ENCODE measurements at regions not wholly inside any gene's neighbourhood (a gene's known extent, or its start where the extent isn't known, plus 50 kb on each side); places are given as distances from the start of the nearest gene placed in this dataset.

DNA sequence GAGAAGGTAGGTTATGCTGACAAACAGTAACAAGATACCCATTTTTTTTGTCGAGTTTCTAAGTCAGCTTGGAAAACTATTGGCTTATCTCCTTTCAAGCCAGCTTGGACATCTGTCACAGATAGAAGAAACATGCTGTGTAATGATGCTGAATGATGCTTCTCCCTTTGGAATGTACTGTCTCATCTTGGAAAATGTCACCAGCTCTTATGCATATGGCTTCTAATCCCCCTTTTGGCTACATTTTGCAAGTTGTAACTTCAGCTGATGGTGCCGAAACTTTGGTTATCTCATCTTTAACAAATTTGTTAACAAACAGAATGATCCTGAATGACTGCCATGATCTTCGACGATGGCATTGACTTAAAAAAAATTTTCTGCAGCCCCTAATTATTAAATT lies 68.8 kb upstream of the ST6GALNAC3 start:
- H3K27me3 ChIP-seq (ENCODE audit: insufficient read depth, low read length): no peaks in the 10 kb centered on the region
- CTCF ChIA-PET: no interaction called here
- no peak overlapping the region for H3K9ac ChIP-seq (ENCODE audit: low read length)
- H3K27ac ChIP-seq (ENCODE audit: low read depth, low read length): no peak overlapping the region
- no peak for TF ChIP-seq SIN3A (IDR thresholded peaks at IDR 0.05; ENCODE audit: low read depth)
- TF ChIP-seq POLR2AphosphoS5 (IDR thresholded peaks at IDR 0.05; ENCODE audit: low read depth, low read length): no peak
- no peak for TF ChIP-seq YY1 (IDR thresholded peaks at IDR 0.05; ENCODE audit: extremely low read depth, insufficient replicate concordance, low read depth, low read length)
- no peak for TF ChIP-seq MAX (IDR thresholded peaks at IDR 0.05)
- TF ChIP-seq SRF (IDR thresholded peaks at IDR 0.05; ENCODE audit: low read depth): no peak
- TF ChIP-seq ZFX (IDR thresholded peaks at IDR 0.05): no peak
- TF ChIP-seq POLR2A (IDR thresholded peaks at IDR 0.05; ENCODE audit: borderline replicate concordance, extremely low read depth, insufficient read depth, insufficient read length): no peak
- TF ChIP-seq, protein P1, sequence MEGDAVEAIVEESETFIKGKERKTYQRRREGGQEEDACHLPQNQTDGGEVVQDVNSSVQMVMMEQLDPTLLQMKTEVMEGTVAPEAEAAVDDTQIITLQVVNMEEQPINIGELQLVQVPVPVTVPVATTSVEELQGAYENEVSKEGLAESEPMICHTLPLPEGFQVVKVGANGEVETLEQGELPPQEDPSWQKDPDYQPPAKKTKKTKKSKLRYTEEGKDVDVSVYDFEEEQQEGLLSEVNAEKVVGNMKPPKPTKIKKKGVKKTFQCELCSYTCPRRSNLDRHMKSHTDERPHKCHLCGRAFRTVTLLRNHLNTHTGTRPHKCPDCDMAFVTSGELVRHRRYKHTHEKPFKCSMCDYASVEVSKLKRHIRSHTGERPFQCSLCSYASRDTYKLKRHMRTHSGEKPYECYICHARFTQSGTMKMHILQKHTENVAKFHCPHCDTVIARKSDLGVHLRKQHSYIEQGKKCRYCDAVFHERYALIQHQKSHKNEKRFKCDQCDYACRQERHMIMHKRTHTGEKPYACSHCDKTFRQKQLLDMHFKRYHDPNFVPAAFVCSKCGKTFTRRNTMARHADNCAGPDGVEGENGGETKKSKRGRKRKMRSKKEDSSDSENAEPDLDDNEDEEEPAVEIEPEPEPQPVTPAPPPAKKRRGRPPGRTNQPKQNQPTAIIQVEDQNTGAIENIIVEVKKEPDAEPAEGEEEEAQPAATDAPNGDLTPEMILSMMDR (IDR thresholded peaks at IDR 0.05 in 2 of 3, conservative IDR thresholded peaks at IDR 0.05 in 1 of 3; ENCODE audit: borderline replicate concordance in 1 of 3, insufficient read depth in 1 of 3, low read depth in 2 of 3, low read length in 2 of 3): no peak
- H3K4me3 ChIP-seq (replicated peaks in 1 of 2; ENCODE audit: low read depth in 1 of 2, low read length in 2 of 2): no peak overlapping the region
- DNase-seq (ENCODE audit: low read depth, low spot score): no peak
- no peaks in the 10 kb centered on the region for H3K36me3 ChIP-seq (ENCODE audit: control insufficient read depth in 1 of 2, insufficient read depth in 2 of 2, low read length in 2 of 2)
- ATAC-seq: no peak
- no peaks in the 10 kb centered on the region for H3K4me1 ChIP-seq (ENCODE audit: control insufficient read depth in 1 of 2, insufficient read depth in 2 of 2, low read length in 2 of 2)
- no peak overlapping the region for H2AFZ ChIP-seq (ENCODE audit: low read depth, low read length, poor library complexity, severe bottlenecking)
- RAD21 ChIA-PET (ENCODE audit: low non-redundant PET in 1 of 2, low total read pairs in 2 of 2, uncharacterized antibody in 2 of 2, unreplicated experiment in 2 of 2): no interaction called here
- no peaks in the 10 kb centered on the region for H3K9me3 ChIP-seq (ENCODE audit: control insufficient read depth in 1 of 2, insufficient read depth in 1 of 2, low read depth in 1 of 2, low read length in 2 of 2)
- H4K20me1 ChIP-seq (ENCODE audit: insufficient read depth): no peaks in the 10 kb centered on the region
- H3K79me2 ChIP-seq (ENCODE audit: insufficient read depth, low read length): no peaks in the 10 kb centered on the region
- H3K9me2 ChIP-seq (ENCODE audit: insufficient read depth): no peaks in the 10 kb centered on the region
- POLR2A ChIA-PET: no interaction called here
- no TSS peak for BruUV-seq (replicated peaks)
- H3K4me2 ChIP-seq (ENCODE audit: low read length): no peak overlapping the region
- intact Hi-C loops (cut with micrococcal nuclease): no loop called here

GRCh38 chr1:76006234-76006633 lies 68.3 kb upstream of the ST6GALNAC3 start:
- no peaks in the 10 kb centered on the region for H3K4me1 ChIP-seq (ENCODE audit: control insufficient read depth in 1 of 2, insufficient read depth in 2 of 2, low read length in 2 of 2)
- RAD21 ChIA-PET (ENCODE audit: low non-redundant PET in 1 of 2, low total read pairs in 2 of 2, uncharacterized antibody in 2 of 2, unreplicated experiment in 2 of 2): no interaction called here

More at GRCh38 chr1:76006234-76006633, 68.3 kb upstream of the ST6GALNAC3 start:
- intact Hi-C loops (cut with micrococcal nuclease): no loop called here
- POLR2A ChIA-PET: no interaction called here
- no peaks in the 10 kb centered on the region for H4K20me1 ChIP-seq (ENCODE audit: insufficient read depth)
- no peaks in the 10 kb centered on the region for H3K27me3 ChIP-seq (ENCODE audit: insufficient read depth, low read length)
- TF ChIP-seq SRF (IDR thresholded peaks at IDR 0.05; ENCODE audit: low read depth): no peak
- TF ChIP-seq EGR1 (IDR thresholded peaks at IDR 0.05; ENCODE audit: low read depth): no peak
- TF ChIP-seq MAX (IDR thresholded peaks at IDR 0.05): no peak
- TF ChIP-seq FOSL1 (IDR thresholded peaks at IDR 0.05; ENCODE audit: low read depth): no peak
- TF ChIP-seq EZH2 (IDR thresholded peaks at IDR 0.05): no peak
- no peak for TF ChIP-seq TCF7L2 (IDR thresholded peaks at IDR 0.05; ENCODE audit: borderline replicate concordance, extremely low read depth, insufficient read depth, insufficient read length)
- no peak for TF ChIP-seq CEBPB (IDR thresholded peaks at IDR 0.05; ENCODE audit: low read depth)
- TF ChIP-seq, protein P2, sequence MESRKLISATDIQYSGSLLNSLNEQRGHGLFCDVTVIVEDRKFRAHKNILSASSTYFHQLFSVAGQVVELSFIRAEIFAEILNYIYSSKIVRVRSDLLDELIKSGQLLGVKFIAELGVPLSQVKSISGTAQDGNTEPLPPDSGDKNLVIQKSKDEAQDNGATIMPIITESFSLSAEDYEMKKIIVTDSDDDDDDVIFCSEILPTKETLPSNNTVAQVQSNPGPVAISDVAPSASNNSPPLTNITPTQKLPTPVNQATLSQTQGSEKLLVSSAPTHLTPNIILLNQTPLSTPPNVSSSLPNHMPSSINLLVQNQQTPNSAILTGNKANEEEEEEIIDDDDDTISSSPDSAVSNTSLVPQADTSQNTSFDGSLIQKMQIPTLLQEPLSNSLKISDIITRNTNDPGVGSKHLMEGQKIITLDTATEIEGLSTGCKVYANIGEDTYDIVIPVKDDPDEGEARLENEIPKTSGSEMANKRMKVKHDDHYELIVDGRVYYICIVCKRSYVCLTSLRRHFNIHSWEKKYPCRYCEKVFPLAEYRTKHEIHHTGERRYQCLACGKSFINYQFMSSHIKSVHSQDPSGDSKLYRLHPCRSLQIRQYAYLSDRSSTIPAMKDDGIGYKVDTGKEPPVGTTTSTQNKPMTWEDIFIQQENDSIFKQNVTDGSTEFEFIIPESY (IDR thresholded peaks at IDR 0.05; ENCODE audit: extremely low read depth, insufficient replicate concordance, low read length): no peak
- TF ChIP-seq ZFX (IDR thresholded peaks at IDR 0.05): no peak
- no peak for TF ChIP-seq POLR2AphosphoS5 (IDR thresholded peaks at IDR 0.05; ENCODE audit: low read depth, low read length)
- no peak for TF ChIP-seq YY1 (IDR thresholded peaks at IDR 0.05; ENCODE audit: extremely low read depth, insufficient replicate concordance, low read depth, low read length)
- no peak for TF ChIP-seq CBX3 (IDR thresholded peaks at IDR 0.05; ENCODE audit: low read depth)
- TF ChIP-seq RAD21 (IDR thresholded peaks at IDR 0.05; ENCODE audit: low read depth): no peak
- no peak for TF ChIP-seq POLR2A (IDR thresholded peaks at IDR 0.05; ENCODE audit: borderline replicate concordance, extremely low read depth, insufficient read depth, insufficient read length)
- TF ChIP-seq JUND (IDR thresholded peaks at IDR 0.05): no peak
- H3K9ac ChIP-seq (ENCODE audit: low read length): no peak overlapping the region
- no peak overlapping the region for H3K4me2 ChIP-seq (ENCODE audit: low read length)
- DNase-seq (ENCODE audit: low read depth, low spot score) (no peak), ATAC-seq (no peak)
- no peak overlapping the region for H3K4me3 ChIP-seq (replicated peaks in 1 of 2; ENCODE audit: low read depth in 1 of 2, low read length in 2 of 2)
- no peaks in the 10 kb centered on the region for H3K9me2 ChIP-seq (ENCODE audit: insufficient read depth)
- no peaks in the 10 kb centered on the region for H3K79me2 ChIP-seq (ENCODE audit: insufficient read depth, low read length)
- no TSS peak for BruUV-seq (replicated peaks)
- CTCF ChIA-PET: no interaction called here
- H3K27ac ChIP-seq (ENCODE audit: low read depth, low read length): no peak overlapping the region
- no peak overlapping the region for H2AFZ ChIP-seq (ENCODE audit: low read depth, low read length, poor library complexity, severe bottlenecking)
- H3K9me3 ChIP-seq (ENCODE audit: control insufficient read depth in 1 of 2, insufficient read depth in 1 of 2, low read depth in 1 of 2, low read length in 2 of 2): no peaks in the 10 kb centered on the region
- no peaks in the 10 kb centered on the region for H3K36me3 ChIP-seq (ENCODE audit: control insufficient read depth in 1 of 2, insufficient read depth in 2 of 2, low read length in 2 of 2)

Data from HCT116 (cell line).